ENCODE measurements at regions not wholly inside any gene's neighbourhood (a gene's known extent, or its start where the extent isn't known, plus 50 kb on each side); places are given as distances from the start of the nearest gene placed in this dataset.

- Mint-ChIP-seq H3K36me3 (no peaks in the 10 kb centered on the region), H3K27me3 (no peaks in the 10 kb centered on the region), H3K4me3 (no peak overlapping the region), H3K9me3 (peaks cover 0 to 4% (median 2%) of the 10 kb centered on the region in 5 donors), H3K4me1 (no peaks in the 10 kb centered on the region), H3K27ac (no peak overlapping the region)
- Histone ChIP-seq H3K4me3 (ENCODE audit: low read length) (no peak overlapping the region), H3K4me1 (ENCODE audit: insufficient read depth, low read length) (no peaks in the 10 kb centered on the region), H3K36me3 (ENCODE audit: insufficient read depth, low read length) (no peaks in the 10 kb centered on the region), H3K9me3 (ENCODE audit: low read length) (no peaks in the 10 kb centered on the region), H3K27me3 (ENCODE audit: insufficient read depth, low read length, poor library complexity, severe bottlenecking) (no peaks in the 10 kb centered on the region), H3K27ac (ENCODE audit: low read depth, low read length) (no peak overlapping the region)
- ChIA-PET CTCF (no interaction called here), POLR2A (no interaction called here)
- DNase-seq, result no peak
Observed at GRCh38 chr15:37595426-37595970, 338.9 kb upstream of the TMCO5A start.

GRCh38 chr15:37599156-37599555, 335.3 kb upstream of the TMCO5A start:
- no peaks in the 10 kb centered on the region for H3K4me1 ChIP-seq (ENCODE audit: insufficient read depth, low read length)
- H3K27ac Mint-ChIP-seq, result no peak overlapping the region
- H3K27me3 ChIP-seq (ENCODE audit: insufficient read depth, low read length, poor library complexity, severe bottlenecking), result no peaks in the 10 kb centered on the region
- H3K9me3 ChIP-seq (ENCODE audit: low read length), result no peaks in the 10 kb centered on the region
- no peaks in the 10 kb centered on the region for H3K36me3 Mint-ChIP-seq
- ChIA-PET CTCF (no interaction called here), POLR2A (no interaction called here)
- no peak overlapping the region for H3K4me3 Mint-ChIP-seq
- H3K36me3 ChIP-seq (ENCODE audit: insufficient read depth, low read length), result no peaks in the 10 kb centered on the region
- H3K27ac ChIP-seq (ENCODE audit: low read depth, low read length), result no peak overlapping the region
- no peak overlapping the region for H3K4me3 ChIP-seq (ENCODE audit: low read length)
- DNase-seq, result no peak
- H3K27me3 Mint-ChIP-seq, result no peaks in the 10 kb centered on the region
- peaks cover 0 to 4% (median 0%) of the 10 kb centered on the region in 5 donors for H3K9me3 Mint-ChIP-seq
- no peaks in the 10 kb centered on the region for H3K4me1 Mint-ChIP-seq

GRCh38 chr15:37616215-37616614, 318.2 kb upstream of the TMCO5A start:
- no peak overlapping the region for H3K4me3 ChIP-seq (ENCODE audit: low read length)
- no peak overlapping the region for H3K27ac ChIP-seq (ENCODE audit: low read depth, low read length)
- no peaks in the 10 kb centered on the region for H3K36me3 Mint-ChIP-seq
- no peaks in the 10 kb centered on the region for H3K36me3 ChIP-seq (ENCODE audit: insufficient read depth, low read length)
- no peak for DNase-seq
- H3K4me1 ChIP-seq (ENCODE audit: insufficient read depth, low read length), result no peaks in the 10 kb centered on the region
- peaks cover 0 to 2% of the 10 kb centered on the region in 2 donors for H3K27me3 Mint-ChIP-seq
- H3K9me3 Mint-ChIP-seq, result peaks cover 3 to 16% (median 8%) of the 10 kb centered on the region in 5 donors
- ChIA-PET POLR2A (no interaction called here), CTCF (no interaction called here)
- H3K27me3 ChIP-seq (ENCODE audit: insufficient read depth, low read length, poor library complexity, severe bottlenecking), result no peaks in the 10 kb centered on the region
- H3K4me1 Mint-ChIP-seq, result no peaks in the 10 kb centered on the region
- no peaks in the 10 kb centered on the region for H3K9me3 ChIP-seq (ENCODE audit: low read length)
- H3K27ac Mint-ChIP-seq, result no peak overlapping the region
- H3K4me3 Mint-ChIP-seq, result no peak overlapping the region

- DNase-seq, result no peak
- POLR2A ChIA-PET, result no interaction called here
- Histone ChIP-seq H3K27me3 (ENCODE audit: insufficient read depth, low read length, poor library complexity, severe bottlenecking) (no peaks in the 10 kb centered on the region), H3K4me3 (ENCODE audit: low read length) (no peak overlapping the region), H3K36me3 (ENCODE audit: insufficient read depth, low read length) (no peaks in the 10 kb centered on the region), H3K4me1 (ENCODE audit: insufficient read depth, low read length) (no peaks in the 10 kb centered on the region), H3K9me3 (ENCODE audit: low read length) (no peaks in the 10 kb centered on the region), H3K27ac (ENCODE audit: low read depth, low read length) (no peak overlapping the region)
- H3K4me3 Mint-ChIP-seq, result no peak overlapping the region
- peaks cover 0 to 2% of the 10 kb centered on the region in 2 donors for H3K27me3 Mint-ChIP-seq
- CTCF ChIA-PET, result no interaction called here
- H3K27ac Mint-ChIP-seq, result no peak overlapping the region
- H3K9me3 Mint-ChIP-seq, result peaks cover 3 to 16% (median 8%) of the 10 kb centered on the region in 5 donors
- no peaks in the 10 kb centered on the region for H3K36me3 Mint-ChIP-seq
- H3K4me1 Mint-ChIP-seq, result no peaks in the 10 kb centered on the region
Observed at GRCh38 chr15:37618353-37618752, 316.1 kb upstream of the TMCO5A start.

- POLR2A ChIA-PET, result no interaction called here
- CTCF ChIA-PET, result no interaction called here
- no peaks in the 10 kb centered on the region for H3K36me3 Mint-ChIP-seq
Observed at GRCh38 chr15:37619358-37620042, 314.9 kb upstream of the TMCO5A start.

GRCh38 chr15:37625576-37625975, 308.9 kb upstream of the TMCO5A start:
- Mint-ChIP-seq H3K4me1 (no peaks in the 10 kb centered on the region), H3K4me3 (no peak overlapping the region), H3K27me3 (no peaks in the 10 kb centered on the region), H3K27ac (no peak overlapping the region), H3K36me3 (no peaks in the 10 kb centered on the region), H3K9me3 (peaks cover 0 to 1% (median 0%) of the 10 kb centered on the region in 5 donors)
- CTCF ChIA-PET, result no interaction called here
- POLR2A ChIA-PET, result no interaction called here
- H3K4me3 ChIP-seq (ENCODE audit: low read length), result no peak overlapping the region
- H3K9me3 ChIP-seq (ENCODE audit: low read length), result no peaks in the 10 kb centered on the region
- H3K27ac ChIP-seq (ENCODE audit: low read depth, low read length), result no peak overlapping the region
- H3K4me1 ChIP-seq (ENCODE audit: insufficient read depth, low read length), result no peaks in the 10 kb centered on the region
- no peaks in the 10 kb centered on the region for H3K27me3 ChIP-seq (ENCODE audit: insufficient read depth, low read length, poor library complexity, severe bottlenecking)
- DNase-seq, result no peak
- H3K36me3 ChIP-seq (ENCODE audit: insufficient read depth, low read length), result no peaks in the 10 kb centered on the region

More at GRCh38 chr15:37619358-37620042, 314.9 kb upstream of the TMCO5A start:
- H3K36me3 ChIP-seq (ENCODE audit: insufficient read depth, low read length), result no peaks in the 10 kb centered on the region
- Mint-ChIP-seq H3K27me3 (no peaks in the 10 kb centered on the region), H3K4me3 (no peak overlapping the region), H3K27ac (no peak overlapping the region), H3K4me1 (no peaks in the 10 kb centered on the region), H3K9me3 (peaks cover 3 to 16% (median 8%) of the 10 kb centered on the region in 5 donors)
- no peaks in the 10 kb centered on the region for H3K27me3 ChIP-seq (ENCODE audit: insufficient read depth, low read length, poor library complexity, severe bottlenecking)
- H3K4me1 ChIP-seq (ENCODE audit: insufficient read depth, low read length), result no peaks in the 10 kb centered on the region
- H3K9me3 ChIP-seq (ENCODE audit: low read length), result no peaks in the 10 kb centered on the region
- no peak overlapping the region for H3K27ac ChIP-seq (ENCODE audit: low read depth, low read length)
- no peak overlapping the region for H3K4me3 ChIP-seq (ENCODE audit: low read length)
- no peak for DNase-seq

- no peak for DNase-seq
- Mint-ChIP-seq H3K4me3 (no peak overlapping the region), H3K9me3 (no peaks in the 10 kb centered on the region), H3K27me3 (no peaks in the 10 kb centered on the region), H3K4me1 (no peaks in the 10 kb centered on the region), H3K27ac (no peak overlapping the region), H3K36me3 (no peaks in the 10 kb centered on the region)
- POLR2A ChIA-PET, result no interaction called here
- CTCF ChIA-PET, result no interaction called here
- Histone ChIP-seq H3K27ac (ENCODE audit: low read depth, low read length) (no peak overlapping the region), H3K4me1 (ENCODE audit: insufficient read depth, low read length) (no peaks in the 10 kb centered on the region), H3K27me3 (ENCODE audit: insufficient read depth, low read length, poor library complexity, severe bottlenecking) (no peaks in the 10 kb centered on the region), H3K9me3 (ENCODE audit: low read length) (no peaks in the 10 kb centered on the region), H3K4me3 (ENCODE audit: low read length) (no peak overlapping the region), H3K36me3 (ENCODE audit: insufficient read depth, low read length) (no peaks in the 10 kb centered on the region)
Observed at GRCh38 chr15:37628507-37628906, 305.9 kb upstream of the TMCO5A start.

- no peaks in the 10 kb centered on the region for H3K4me1 ChIP-seq (ENCODE audit: insufficient read depth, low read length)
- Mint-ChIP-seq H3K9me3 (peaks cover 0 to 2% (median 0%) of the 10 kb centered on the region in 5 donors), H3K27me3 (no peaks in the 10 kb centered on the region), H3K36me3 (no peaks in the 10 kb centered on the region), H3K27ac (no peak overlapping the region), H3K4me3 (no peak overlapping the region), H3K4me1 (no peaks in the 10 kb centered on the region)
- no peak overlapping the region for H3K27ac ChIP-seq (ENCODE audit: low read depth, low read length)
- no peaks in the 10 kb centered on the region for H3K36me3 ChIP-seq (ENCODE audit: insufficient read depth, low read length)
- no peaks in the 10 kb centered on the region for H3K27me3 ChIP-seq (ENCODE audit: insufficient read depth, low read length, poor library complexity, severe bottlenecking)
- no peaks in the 10 kb centered on the region for H3K9me3 ChIP-seq (ENCODE audit: low read length)
- DNase-seq, result no peak
- CTCF ChIA-PET, result no interaction called here
- POLR2A ChIA-PET, result no interaction called here
- no peak overlapping the region for H3K4me3 ChIP-seq (ENCODE audit: low read length)
Observed at GRCh38 chr15:37636736-37637135, 297.7 kb upstream of the TMCO5A start.

Data from CD8-positive, alpha-beta memory T cell (primary cell).